ENCODE measurements at regions not wholly inside any gene's neighbourhood (a gene's known extent, or its start where the extent isn't known, plus 50 kb on each side); places are given as distances from the start of the nearest gene placed in this dataset.

GRCh38 chr5:98614341-98614740 is 159.1 kb upstream of the RGMB start:
- H3K27ac Mint-ChIP-seq (ENCODE audit: unreplicated experiment) = no peak overlapping the region
- no peak for DNase-seq (ENCODE audit: extremely low spot score, unreplicated experiment)
- no peak overlapping the region for H3K4me3 Mint-ChIP-seq (ENCODE audit: unreplicated experiment)
- H3K4me1 Mint-ChIP-seq (ENCODE audit: unreplicated experiment) = peaks cover 8% of the 10 kb centered on the region
- no peaks in the 10 kb centered on the region for H3K36me3 Mint-ChIP-seq (ENCODE audit: unreplicated experiment)
- no peak for TF ChIP-seq CTCF (IDR thresholded peaks at IDR 0.05)
- peaks cover 4% of the 10 kb centered on the region for H3K9me3 Mint-ChIP-seq (ENCODE audit: unreplicated experiment)
- H3K27me3 Mint-ChIP-seq (ENCODE audit: unreplicated experiment) = no peaks in the 10 kb centered on the region

GRCh38 chr5:98621821-98622220 is 151.6 kb upstream of the RGMB start:
- DNase-seq (ENCODE audit: extremely low spot score, unreplicated experiment) = no peak
- Mint-ChIP-seq H3K27ac (ENCODE audit: unreplicated experiment) (no peak overlapping the region), H3K36me3 (ENCODE audit: unreplicated experiment) (peaks cover 3% of the 10 kb centered on the region), H3K4me3 (ENCODE audit: unreplicated experiment) (no peak overlapping the region), H3K9me3 (ENCODE audit: unreplicated experiment) (peaks cover 6% of the 10 kb centered on the region), H3K27me3 (ENCODE audit: unreplicated experiment) (no peaks in the 10 kb centered on the region), H3K4me1 (ENCODE audit: unreplicated experiment) (no peaks in the 10 kb centered on the region)
- no peak for TF ChIP-seq CTCF (IDR thresholded peaks at IDR 0.05)

- H3K4me3 Mint-ChIP-seq (ENCODE audit: unreplicated experiment) = no peak overlapping the region
- H3K27me3 Mint-ChIP-seq (ENCODE audit: unreplicated experiment) = no peaks in the 10 kb centered on the region
- DNase-seq (ENCODE audit: extremely low spot score, unreplicated experiment) = no peak
- peaks cover 17% of the 10 kb centered on the region for H3K9me3 Mint-ChIP-seq (ENCODE audit: unreplicated experiment)
- peaks cover 8% of the 10 kb centered on the region for H3K36me3 Mint-ChIP-seq (ENCODE audit: unreplicated experiment)
- TF ChIP-seq CTCF (IDR thresholded peaks at IDR 0.05) = no peak
- H3K4me1 Mint-ChIP-seq (ENCODE audit: unreplicated experiment) = no peaks in the 10 kb centered on the region
- H3K27ac Mint-ChIP-seq (ENCODE audit: unreplicated experiment) = no peak overlapping the region
Observed at GRCh38 chr5:98624145-98624880, 149.2 kb upstream of the RGMB start.

- H3K27ac Mint-ChIP-seq (ENCODE audit: unreplicated experiment) = no peak overlapping the region
- H3K4me3 Mint-ChIP-seq (ENCODE audit: unreplicated experiment) = no peak overlapping the region
- H3K4me1 Mint-ChIP-seq (ENCODE audit: unreplicated experiment) = peaks cover 8% of the 10 kb centered on the region
- no peak for DNase-seq (ENCODE audit: extremely low spot score, unreplicated experiment)
- peaks cover 6% of the 10 kb centered on the region for H3K36me3 Mint-ChIP-seq (ENCODE audit: unreplicated experiment)
- TF ChIP-seq CTCF (IDR thresholded peaks at IDR 0.05) = no peak
- peaks cover 16% of the 10 kb centered on the region for H3K9me3 Mint-ChIP-seq (ENCODE audit: unreplicated experiment)
- H3K27me3 Mint-ChIP-seq (ENCODE audit: unreplicated experiment) = no peaks in the 10 kb centered on the region
Observed at GRCh38 chr5:98627121-98627520, 146.3 kb upstream of the RGMB start.

- H3K9me3 Mint-ChIP-seq (ENCODE audit: unreplicated experiment) = peaks cover 16% of the 10 kb centered on the region
- H3K36me3 Mint-ChIP-seq (ENCODE audit: unreplicated experiment) = peaks cover 6% of the 10 kb centered on the region
- no peak overlapping the region for H3K4me3 Mint-ChIP-seq (ENCODE audit: unreplicated experiment)
- TF ChIP-seq CTCF (IDR thresholded peaks at IDR 0.05) = no peak
- no peak for DNase-seq (ENCODE audit: extremely low spot score, unreplicated experiment)
- H3K4me1 Mint-ChIP-seq (ENCODE audit: unreplicated experiment) = peaks cover 22% of the 10 kb centered on the region
- no peak overlapping the region for H3K27ac Mint-ChIP-seq (ENCODE audit: unreplicated experiment)
- H3K27me3 Mint-ChIP-seq (ENCODE audit: unreplicated experiment) = no peaks in the 10 kb centered on the region
Observed at GRCh38 chr5:98630621-98631020, 142.8 kb upstream of the RGMB start.

Data from osteocyte (in vitro differentiated cells).